Uterus (tissue), 3 donors: ENCODE measurements at regions not wholly inside any gene's neighbourhood (a gene's known extent, or its start where the extent isn't known, plus 50 kb on each side); places are given as distances from the start of the nearest gene placed in this dataset.

Experiments
- DNase-seq, 2 donors: peaks; one replicate each; pipeline ENCODE4 v3.0.0-alpha.2; 2019 to 2020
- H3K27ac ChIP-seq, 2 donors: fragments of 200-600 bp; sonication (generic); 1 replicate in 1 of 2; 2 replicates in 1 of 2; pipeline ENCODE4 v1.5.1; 2016 to 2018
- H3K27me3 ChIP-seq, 2 donors: fragments of 200-600 bp; sonication (generic); one replicate each; pipeline ENCODE4 v1.5.1; 2018 to 2019; ENCODE audit warnings: control low read depth in 1 of 2
- H3K36me3 ChIP-seq, 2 donors: fragments of 200-600 bp; sonication (generic); one replicate each; pipeline ENCODE4 v1.5.1; 2019; ENCODE audit warnings: control low read depth in 1 of 2
- H3K4me1 ChIP-seq, 2 donors: fragments of 200-600 bp; sonication (generic); one replicate each; pipeline ENCODE4 v1.5.1; 2018 to 2019; ENCODE audit warnings: control low read depth in 1 of 2
- H3K4me3 ChIP-seq, 2 donors: fragments of 200-600 bp; sonication (generic); 1 replicate in 1 of 2; 2 replicates in 1 of 2; pipeline ENCODE4 v1.5.1; 2018 to 2019; ENCODE audit warnings: mild to moderate bottlenecking in 1 of 2
- H3K9me3 ChIP-seq, 2 donors: fragments of 200-600 bp; sonication (generic); one replicate each; pipeline ENCODE4 v1.5.1; 2019; ENCODE audit warnings: control low read depth in 1 of 2
- CTCF ChIP-seq, 4 experiments: fragments of 200-600 bp in 2 of 4; fragments of 450-650 bp in 2 of 4; sonication (generic) in 2 of 4; IDR thresholded peaks; one replicate each; pipeline ENCODE4 v1.5.1; 2016 to 2019; ENCODE audit warnings: antibody characterized with exemption in 4 of 4, mild to moderate bottlenecking in 2 of 4, moderate library complexity in 1 of 4
- POLR2A ChIP-seq, 2 donors: fragments of 450-650 bp; IDR thresholded peaks; one replicate each; pipeline ENCODE4 v1.6.1; 2016; ENCODE audit warnings: antibody characterized with exemption in 2 of 2, mild to moderate bottlenecking in 1 of 2, moderate library complexity in 1 of 2
- intact Hi-C: fragments of 100-400 bp; cut with DNase I; formaldehyde crosslinking; loops from one replicate; pipeline ENCODE4 v1.15.1; 2023; ENCODE audit warnings: low total_unique reads
- donor health status: DM: yes; HTN: yes; CAD: no.

DNA sequence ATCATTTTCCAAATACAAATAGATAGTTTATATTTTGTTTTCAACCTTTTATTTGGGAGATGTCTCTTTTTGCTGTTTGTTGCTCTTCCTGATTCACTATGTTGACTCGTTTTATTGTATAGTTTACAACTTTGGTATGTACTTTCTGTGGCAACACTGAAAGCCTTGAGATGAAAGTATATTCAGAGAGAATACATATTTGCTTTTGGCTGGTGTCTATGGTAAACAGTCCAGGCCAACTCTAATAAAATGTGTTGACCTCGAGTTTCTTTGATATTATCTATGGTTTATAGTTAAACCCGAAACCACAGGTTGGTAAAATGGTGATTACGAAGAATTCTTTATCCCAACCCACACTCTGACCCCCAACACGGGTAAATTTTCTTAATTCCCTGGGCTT is 919.6 kb upstream of the MAP3K7 start:
- Histone ChIP-seq H3K36me3 (no peaks in the 10 kb centered on the region), H3K27me3 (no peaks in the 10 kb centered on the region), H3K27ac (no peak overlapping the region), H3K4me1 (no peaks in the 10 kb centered on the region), H3K4me3 (no peak overlapping the region), H3K9me3 (no peaks in the 10 kb centered on the region)
- intact Hi-C loops: no loop called here
- TF ChIP-seq CTCF (IDR thresholded peaks at IDR 0.05) (no peak), POLR2A (IDR thresholded peaks at IDR 0.05) (no peak)
- no peak for DNase-seq

GRCh38 chr6:91505199-91505598 is 918.3 kb upstream of the MAP3K7 start:
- no peaks in the 10 kb centered on the region for H3K4me1 ChIP-seq
- H3K36me3 ChIP-seq: no peaks in the 10 kb centered on the region
- H3K27ac ChIP-seq: no peak overlapping the region
- no peaks in the 10 kb centered on the region for H3K9me3 ChIP-seq
- no peak for DNase-seq
- TF ChIP-seq POLR2A (IDR thresholded peaks at IDR 0.05) (no peak), CTCF (IDR thresholded peaks at IDR 0.05) (no peak)
- H3K4me3 ChIP-seq: no peak overlapping the region
- intact Hi-C loops: no loop called here
- no peaks in the 10 kb centered on the region for H3K27me3 ChIP-seq

DNA sequence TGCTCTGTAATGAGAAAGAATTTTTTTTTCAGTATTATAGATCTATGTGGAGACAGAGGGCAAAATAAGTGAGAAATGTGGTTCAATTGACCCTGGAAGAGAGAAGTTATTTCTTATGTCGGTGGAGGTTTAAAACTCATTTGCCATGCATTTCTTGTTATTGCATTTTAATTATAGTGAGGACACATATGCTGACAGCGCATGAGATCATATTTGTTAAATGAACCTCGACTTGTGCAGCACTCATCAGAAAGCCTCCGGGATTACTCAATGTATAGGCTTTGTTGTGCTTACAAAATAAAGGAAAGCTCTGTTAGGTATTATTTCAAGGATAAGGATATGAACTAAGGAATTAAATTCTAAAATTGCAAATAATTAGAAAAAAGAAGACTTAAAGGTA is 915.1 kb upstream of the MAP3K7 start:
- no peak overlapping the region for H3K4me3 ChIP-seq
- TF ChIP-seq CTCF (IDR thresholded peaks at IDR 0.05) (no peak), POLR2A (IDR thresholded peaks at IDR 0.05) (no peak)
- H3K27me3 ChIP-seq: no peaks in the 10 kb centered on the region
- no peak overlapping the region for H3K27ac ChIP-seq
- no peak for DNase-seq
- no peaks in the 10 kb centered on the region for H3K4me1 ChIP-seq
- no peaks in the 10 kb centered on the region for H3K9me3 ChIP-seq
- no peaks in the 10 kb centered on the region for H3K36me3 ChIP-seq
- intact Hi-C loops: no loop called here

- H3K4me1 ChIP-seq: no peaks in the 10 kb centered on the region
- no peaks in the 10 kb centered on the region for H3K27me3 ChIP-seq
- H3K36me3 ChIP-seq: no peaks in the 10 kb centered on the region
- H3K27ac ChIP-seq: no peak overlapping the region
- no peak for TF ChIP-seq CTCF (IDR thresholded peaks at IDR 0.05)
- no peak for TF ChIP-seq POLR2A (IDR thresholded peaks at IDR 0.05)
- no peak for DNase-seq
- no peak overlapping the region for H3K4me3 ChIP-seq
- no peaks in the 10 kb centered on the region for H3K9me3 ChIP-seq
- intact Hi-C loops: no loop called here
These were observed 913.9 kb upstream of the MAP3K7 start for GRCh38 chr6:91500689-91501303.

GRCh38 chr6:91498576-91498975 is 911.7 kb upstream of the MAP3K7 start:
- Histone ChIP-seq H3K27me3 (no peaks in the 10 kb centered on the region), H3K4me3 (no peak overlapping the region), H3K36me3 (no peaks in the 10 kb centered on the region), H3K9me3 (no peaks in the 10 kb centered on the region), H3K27ac (no peak overlapping the region), H3K4me1 (no peaks in the 10 kb centered on the region)
- TF ChIP-seq CTCF (IDR thresholded peaks at IDR 0.05) (no peak), POLR2A (IDR thresholded peaks at IDR 0.05) (no peak)
- intact Hi-C loops: no loop called here
- DNase-seq: no peak
